ENCODE measurements at regions not wholly inside any gene's neighbourhood (a gene's known extent, or its start where the extent isn't known, plus 50 kb on each side); places are given as distances from the start of the nearest gene placed in this dataset.
"Not testable (repeated sequence)": the region's sequence is repeated elsewhere in the genome, so short reads cannot be mapped to it uniquely, and the experiment has no call there.

GRCh38 chr5:45062044-45062443 is 253.3 kb downstream of the MRPS30 start:
- H3K27me3 Mint-ChIP-seq: no peaks in the 10 kb centered on the region
- H3K27ac Mint-ChIP-seq: no peak overlapping the region
- H3K9me3 Mint-ChIP-seq: peaks cover 0 to 3% (median 2%) of the 10 kb centered on the region in 3 donors
- no peaks in the 10 kb centered on the region for H3K4me1 Mint-ChIP-seq
- H3K4me3 Mint-ChIP-seq: no peak overlapping the region
- H3K36me3 Mint-ChIP-seq: no peaks in the 10 kb centered on the region

- H3K4me1 Mint-ChIP-seq: no peaks in the 10 kb centered on the region
- H3K27me3 Mint-ChIP-seq: no peaks in the 10 kb centered on the region
- H3K9me3 Mint-ChIP-seq: peaks cover 2 to 9% (median 2%) of the 10 kb centered on the region in 3 donors
- H3K36me3 Mint-ChIP-seq: no peaks in the 10 kb centered on the region
- H3K27ac Mint-ChIP-seq: no peak overlapping the region
- H3K4me3 Mint-ChIP-seq: no peak overlapping the region
Observed at GRCh38 chr5:45081082-45081481, 272.3 kb downstream of the MRPS30 start.

- Mint-ChIP-seq H3K4me3 (no peak overlapping the region), H3K27me3 (no peaks in the 10 kb centered on the region), H3K36me3 (no peaks in the 10 kb centered on the region), H3K4me1 (no peaks in the 10 kb centered on the region), H3K27ac (no peak overlapping the region), H3K9me3 (peaks cover 3 to 15% (median 12%) of the 10 kb centered on the region in 3 donors)
Observed at GRCh38 chr5:45089870-45090269, 281.1 kb downstream of the MRPS30 start.

GRCh38 chr5:45093377-45093776 is 284.6 kb downstream of the MRPS30 start:
- H3K27me3 Mint-ChIP-seq: no peaks in the 10 kb centered on the region
- H3K27ac Mint-ChIP-seq: no peak overlapping the region
- peaks cover 2 to 11% (median 4%) of the 10 kb centered on the region in 3 donors for H3K9me3 Mint-ChIP-seq
- no peaks in the 10 kb centered on the region for H3K4me1 Mint-ChIP-seq
- H3K36me3 Mint-ChIP-seq: no peaks in the 10 kb centered on the region
- H3K4me3 Mint-ChIP-seq: no peak overlapping the region

DNA sequence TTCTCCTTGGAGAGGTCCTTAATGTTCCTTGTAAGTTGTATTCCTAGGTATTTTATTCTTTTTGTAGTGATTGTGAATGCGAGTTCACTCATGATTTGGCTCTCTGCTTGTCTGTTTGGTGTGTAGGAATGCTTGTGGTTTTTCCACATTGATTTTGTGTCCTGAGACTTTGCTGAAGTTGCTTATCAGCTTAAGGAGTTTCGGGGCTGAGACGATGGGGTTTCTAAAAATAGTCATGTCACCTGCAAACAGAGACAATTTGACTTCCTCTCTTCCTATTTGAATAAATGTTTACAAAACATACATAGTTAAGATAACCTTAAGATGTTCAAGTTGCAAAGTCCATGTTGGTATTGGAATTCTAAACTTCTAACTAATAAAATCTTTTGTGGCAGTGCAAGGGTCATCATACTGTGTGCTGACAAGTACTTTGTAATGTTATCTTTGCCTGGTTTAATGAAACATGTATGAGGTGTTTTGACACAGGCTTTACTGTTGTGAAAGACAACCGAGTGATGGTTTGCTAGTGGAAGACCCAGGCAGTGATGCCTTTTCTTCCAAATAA is 286.2 kb downstream of the MRPS30 start:
- Mint-ChIP-seq H3K4me1 (no peaks in the 10 kb centered on the region), H3K27me3 (no peaks in the 10 kb centered on the region), H3K36me3 (no peaks in the 10 kb centered on the region)

GRCh38 chr5:45098483-45098882 is 289.7 kb downstream of the MRPS30 start:
- peaks cover 3 to 26% (median 7%) of the 10 kb centered on the region in 3 donors for H3K9me3 Mint-ChIP-seq
- H3K27ac Mint-ChIP-seq: no peak overlapping the region
- H3K36me3 Mint-ChIP-seq: no peaks in the 10 kb centered on the region
- no peak overlapping the region for H3K4me3 Mint-ChIP-seq
- H3K4me1 Mint-ChIP-seq: no peaks in the 10 kb centered on the region
- no peaks in the 10 kb centered on the region for H3K27me3 Mint-ChIP-seq

More for the DNA sequence above, 286.2 kb downstream of the MRPS30 start:
- peaks cover 2 to 10% (median 6%) of the 10 kb centered on the region in 3 donors for H3K9me3 Mint-ChIP-seq
- no peak overlapping the region for H3K27ac Mint-ChIP-seq
- no peak overlapping the region for H3K4me3 Mint-ChIP-seq

- Mint-ChIP-seq H3K36me3 (no peaks in the 10 kb centered on the region), H3K9me3 (peaks cover 4 to 31% (median 7%) of the 10 kb centered on the region in 3 donors), H3K27ac (no peak overlapping the region), H3K4me3 (no peak overlapping the region), H3K4me1 (no peaks in the 10 kb centered on the region), H3K27me3 (no peaks in the 10 kb centered on the region)
Observed at GRCh38 chr5:45101146-45101545, 292.4 kb downstream of the MRPS30 start.

- peaks cover 7 to 29% (median 7%) of the 10 kb centered on the region in 3 donors for H3K9me3 Mint-ChIP-seq
- no peaks in the 10 kb centered on the region for H3K36me3 Mint-ChIP-seq
- no peaks in the 10 kb centered on the region for H3K27me3 Mint-ChIP-seq
- no peak overlapping the region for H3K4me3 Mint-ChIP-seq
- no peaks in the 10 kb centered on the region for H3K4me1 Mint-ChIP-seq
- no peak overlapping the region for H3K27ac Mint-ChIP-seq
Observed at GRCh38 chr5:45105491-45105994, 296.8 kb downstream of the MRPS30 start.

DNA sequence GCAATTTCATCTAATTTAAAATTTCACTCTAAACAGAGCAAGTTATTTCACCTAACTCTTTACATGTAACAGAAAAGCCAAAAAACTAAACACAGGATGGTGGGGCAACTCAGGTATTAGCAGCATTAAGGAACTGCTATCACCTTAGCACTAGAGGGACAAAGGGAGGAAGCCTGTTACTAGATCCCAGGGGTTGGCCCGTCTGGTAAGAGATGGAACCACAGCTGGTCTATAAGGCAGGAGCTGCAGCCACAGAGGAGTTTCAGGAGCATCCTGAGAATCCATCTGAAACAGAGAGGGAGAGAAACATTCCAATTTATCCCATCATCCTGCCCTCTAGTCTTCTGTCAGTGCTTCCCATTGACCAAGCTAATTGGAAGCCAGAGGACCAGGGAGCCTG is 300.3 kb downstream of the MRPS30 start:
- Mint-ChIP-seq H3K27me3 (no peaks in the 10 kb centered on the region), H3K36me3 (no peaks in the 10 kb centered on the region), H3K27ac (no peak overlapping the region), H3K4me1 (no peaks in the 10 kb centered on the region), H3K4me3 (no peak overlapping the region), H3K9me3 (peaks cover 4 to 15% (median 7%) of the 10 kb centered on the region in 3 donors)

GRCh38 chr5:45109636-45110035 is 300.9 kb downstream of the MRPS30 start:
- H3K4me1 Mint-ChIP-seq: no peaks in the 10 kb centered on the region
- no peaks in the 10 kb centered on the region for H3K27me3 Mint-ChIP-seq
- H3K4me3 Mint-ChIP-seq: no peak overlapping the region
- no peak overlapping the region for H3K27ac Mint-ChIP-seq
- H3K9me3 Mint-ChIP-seq: peaks cover 4 to 16% (median 7%) of the 10 kb centered on the region in 3 donors
- H3K36me3 Mint-ChIP-seq: no peaks in the 10 kb centered on the region

- Mint-ChIP-seq H3K27ac (no peak overlapping the region), H3K4me1 (no peaks in the 10 kb centered on the region), H3K4me3 (no peak overlapping the region), H3K27me3 (no peaks in the 10 kb centered on the region), H3K9me3 (peaks cover 3 to 14% (median 7%) of the 10 kb centered on the region in 3 donors), H3K36me3 (no peaks in the 10 kb centered on the region)
Observed at GRCh38 chr5:45110399-45110798, 301.7 kb downstream of the MRPS30 start.

DNA sequence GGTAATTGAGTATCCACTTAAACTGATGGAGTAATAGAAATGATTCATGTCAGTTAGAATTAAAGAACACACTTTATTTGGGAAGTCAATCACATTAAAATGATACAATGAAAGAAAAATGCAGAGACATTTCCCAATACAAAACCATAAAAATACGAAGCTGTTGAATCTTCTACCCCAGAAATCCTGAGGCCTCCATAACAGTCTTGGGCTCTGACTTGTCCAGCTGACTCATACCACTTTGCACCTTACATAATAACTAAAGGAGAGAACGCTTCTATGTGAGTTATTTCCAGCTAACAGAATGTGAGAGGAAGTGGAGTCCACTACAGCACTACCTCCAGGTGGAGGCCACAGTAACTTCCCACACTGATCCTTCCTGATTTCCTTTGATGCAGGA is 305.0 kb downstream of the MRPS30 start:
- H3K4me3 Mint-ChIP-seq: no peak overlapping the region
- H3K4me1 Mint-ChIP-seq: no peaks in the 10 kb centered on the region
- peaks cover 2 to 11% (median 3%) of the 10 kb centered on the region in 3 donors for H3K9me3 Mint-ChIP-seq
- H3K27ac Mint-ChIP-seq: no peak overlapping the region
- H3K27me3 Mint-ChIP-seq: no peaks in the 10 kb centered on the region
- no peaks in the 10 kb centered on the region for H3K36me3 Mint-ChIP-seq

DNA sequence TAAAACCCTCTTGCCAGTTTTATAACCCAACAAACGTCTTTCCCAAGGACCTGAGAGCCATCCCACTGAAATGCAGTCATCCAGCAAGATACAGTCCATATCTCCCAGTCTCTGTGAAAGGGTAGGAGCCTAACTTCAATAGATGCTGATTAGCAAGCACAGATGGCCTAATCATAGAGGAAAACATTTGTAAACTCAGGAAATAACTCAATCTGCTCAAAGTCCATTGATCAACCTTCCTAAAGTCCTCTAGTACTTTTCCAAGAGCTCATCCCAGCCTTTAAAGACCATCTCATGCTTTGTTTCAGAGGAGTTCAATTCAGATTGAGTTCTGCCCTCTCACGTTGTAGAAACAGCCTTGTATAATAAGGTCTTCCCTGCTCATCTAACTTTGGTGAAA is 324.2 kb downstream of the MRPS30 start:
- Mint-ChIP-seq H3K4me3 (no peak overlapping the region), H3K9me3 (peaks cover 0 to 4% (median 1%) of the 10 kb centered on the region in 3 donors), H3K36me3 (no peaks in the 10 kb centered on the region), H3K27me3 (no peaks in the 10 kb centered on the region), H3K27ac (no peak overlapping the region), H3K4me1 (no peaks in the 10 kb centered on the region)

- H3K36me3 Mint-ChIP-seq: no peaks in the 10 kb centered on the region
- H3K4me3 Mint-ChIP-seq: no peak overlapping the region
- no peaks in the 10 kb centered on the region for H3K4me1 Mint-ChIP-seq
- no peaks in the 10 kb centered on the region for H3K27me3 Mint-ChIP-seq
- H3K27ac Mint-ChIP-seq: no peak overlapping the region
- peaks cover 2 to 8% (median 4%) of the 10 kb centered on the region in 3 donors for H3K9me3 Mint-ChIP-seq
Observed at GRCh38 chr5:45162974-45163373, 354.2 kb downstream of the MRPS30 start.

GRCh38 chr5:45171563-45171962 is 362.8 kb downstream of the MRPS30 start:
- Mint-ChIP-seq H3K36me3 (no peaks in the 10 kb centered on the region), H3K27me3 (no peaks in the 10 kb centered on the region), H3K4me3 (no peak overlapping the region), H3K9me3 (peaks cover 0 to 7% (median 4%) of the 10 kb centered on the region in 3 donors), H3K27ac (no peak overlapping the region), H3K4me1 (no peaks in the 10 kb centered on the region)

- H3K9me3 Mint-ChIP-seq, H3K27me3 Mint-ChIP-seq, H3K4me1 Mint-ChIP-seq, H3K4me3 Mint-ChIP-seq, H3K36me3 Mint-ChIP-seq, H3K27ac Mint-ChIP-seq: not testable (repeated sequence)
Observed at GRCh38 chr5:45172634-45173033, 363.9 kb downstream of the MRPS30 start.
